GM10248 (cell line): ENCODE measurements at regions not wholly inside any gene's neighbourhood (a gene's known extent, or its start where the extent isn't known, plus 50 kb on each side); places are given as distances from the start of the nearest gene placed in this dataset.

ENCODE experiments used
- CTCF ChIA-PET: fragments of 300-600 bp; sonication (Branson Sonifier 250); formaldehyde crosslinking; extraction: SDS; loops from one replicate; lab custom pipeline; 2021; ENCODE audit warnings: antibody characterized with exemption; lab: Yijun Ruan, JAX
- POLR2A ChIA-PET: fragments of 350-650 bp; sonication (Branson Sonifier 250); formaldehyde crosslinking; extraction: SDS; loops from one replicate; lab custom pipeline; 2020; ENCODE audit warnings: antibody characterized with exemption; lab: Yijun Ruan, JAX
- DNase-seq: peaks from one replicate; pipeline ENCODE4 v3.0.0; 2012; ENCODE audit errors: extremely low spot score
- CTCF ChIP-seq: IDR thresholded peaks from 2 replicates; pipeline ENCODE4 v1.5.1; 2012; ENCODE audit warnings: mild to moderate bottlenecking, low read depth; ENCODE audit errors: extremely low read depth, missing control alignments, control extremely low read depth

- CTCF ChIA-PET, result interaction anchor here (0.8 to 1.4 kb wide), 2 partner anchors 11 to 26 kb away, joined by 3 to 5 read pairs; no protein-coding TSS in a partner anchor
- POLR2A ChIA-PET, result no interaction called here
- no peak for DNase-seq
- no peak for TF ChIP-seq CTCF
These were observed 430.9 kb downstream of the DMAC1 start for GRCh38 chr9:7368410-7369292.

GRCh38 chr9:7367726-7368125 is 431.9 kb downstream of the DMAC1 start:
- ChIA-PET CTCF (no interaction called here), POLR2A (no interaction called here)
- DNase-seq, result no peak
- no peak for TF ChIP-seq CTCF

GRCh38 chr9:7366121-7366520 is 433.5 kb downstream of the DMAC1 start:
- ChIA-PET CTCF (interaction anchor here (0.9 to 2.2 kb wide), 2 partner anchors 9 to 10 kb away, joined by 3 to 5 read pairs; no protein-coding TSS in a partner anchor), POLR2A (no interaction called here)
- no peak for DNase-seq
- no peak for TF ChIP-seq CTCF

GRCh38 chr9:7363777-7364477 is 435.7 kb downstream of the DMAC1 start:
- ChIA-PET POLR2A (no interaction called here), CTCF (interaction anchor here (1.4 to 3.7 kb wide), 2 partner anchors 12 kb away, joined by 3 to 19 read pairs; no protein-coding TSS in a partner anchor)
- no peak for TF ChIP-seq CTCF
- no peak for DNase-seq

GRCh38 chr9:7360513-7360912 is 439.1 kb downstream of the DMAC1 start:
- TF ChIP-seq CTCF, result no peak
- POLR2A ChIA-PET, result no interaction called here
- CTCF ChIA-PET, result interaction anchor here (1.1 to 2.4 kb wide), 4 partner anchors 14 to 71 kb away, joined by 3 to 6 read pairs (median 4); no protein-coding TSS in a partner anchor
- no peak for DNase-seq

GRCh38 chr9:7358876-7359275 is 440.7 kb downstream of the DMAC1 start:
- CTCF ChIA-PET, result interaction anchor here (1.0 to 1.5 kb wide), 2 partner anchors 17 to 302 kb away, joined by 3 read pairs; no protein-coding TSS in a partner anchor
- POLR2A ChIA-PET, result no interaction called here
- no peak for TF ChIP-seq CTCF
- no peak for DNase-seq
